ENCODE measurements at regions not wholly inside any gene's neighbourhood (a gene's known extent, or its start where the extent isn't known, plus 50 kb on each side); places are given as distances from the start of the nearest gene placed in this dataset.

- Mint-ChIP-seq H3K4me1 (ENCODE audit: unreplicated experiment) (no peaks in the 10 kb centered on the region), H3K27me3 (no peaks in the 10 kb centered on the region), H3K27ac (no peak overlapping the region), H3K4me3 (no peak overlapping the region), H3K9me3 (peaks cover 4% of the 10 kb centered on the region), H3K36me3 (no peaks in the 10 kb centered on the region)
- DNase-seq (ENCODE audit: extremely low spot score, unreplicated experiment), result no peak
- no peak for TF ChIP-seq CTCF (conservative IDR thresholded peaks at IDR 0.05)
Observed at GRCh38 chr10:128411643-128412042, 285.4 kb upstream of the MKI67 start.

DNA sequence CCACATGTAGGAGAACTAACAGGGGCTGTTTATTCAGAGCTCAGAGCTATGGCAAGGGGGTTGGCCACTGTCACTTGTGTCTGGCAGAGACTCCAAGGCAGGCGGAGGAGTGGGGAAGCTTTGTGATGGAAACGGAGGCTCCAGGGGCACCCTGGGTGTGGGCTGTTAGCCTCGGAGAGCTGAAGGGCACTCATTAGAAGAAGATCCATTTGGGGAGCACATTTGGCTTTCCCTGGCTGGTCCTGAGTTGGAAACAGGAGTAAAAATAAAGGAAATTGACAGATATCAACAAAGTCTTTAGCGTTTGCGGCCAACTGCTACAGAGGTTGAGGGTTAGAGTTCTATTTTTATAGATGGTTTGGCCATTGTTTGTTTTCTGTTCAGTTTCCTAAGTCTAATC, 288.3 kb upstream of the MKI67 start:
- TF ChIP-seq CTCF (conservative IDR thresholded peaks at IDR 0.05), result no peak
- H3K9me3 Mint-ChIP-seq, result peaks cover 4% of the 10 kb centered on the region
- H3K4me3 Mint-ChIP-seq, result no peak overlapping the region
- H3K4me1 Mint-ChIP-seq (ENCODE audit: unreplicated experiment), result peaks cover 16% of the 10 kb centered on the region
- no peaks in the 10 kb centered on the region for H3K36me3 Mint-ChIP-seq
- H3K27me3 Mint-ChIP-seq, result peaks cover 3% of the 10 kb centered on the region
- no peak overlapping the region for H3K27ac Mint-ChIP-seq
- DNase-seq (ENCODE audit: extremely low spot score, unreplicated experiment), result no peak

DNA sequence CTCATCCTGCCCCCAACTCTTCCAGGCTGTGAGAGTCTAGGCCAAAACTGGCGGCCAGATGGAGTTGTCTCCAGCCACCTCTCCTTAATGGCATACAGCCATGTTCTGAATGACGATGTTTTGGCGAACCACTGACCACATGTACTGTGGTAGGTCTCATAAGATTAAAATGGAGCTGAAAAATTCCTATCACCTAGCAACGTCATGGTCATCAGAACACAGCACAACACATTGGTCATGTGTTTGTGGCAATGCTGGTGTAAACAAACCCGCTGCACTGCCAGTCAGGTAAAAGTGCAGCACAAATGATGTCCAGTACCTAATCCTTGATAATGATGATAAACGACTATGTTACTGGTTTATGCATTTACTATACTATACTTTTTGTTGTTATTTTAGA, 290.0 kb upstream of the MKI67 start:
- no peak overlapping the region for H3K27ac Mint-ChIP-seq

GRCh38 chr10:128417826-128418225, 291.6 kb upstream of the MKI67 start:
- peaks cover 12% of the 10 kb centered on the region for H3K27me3 Mint-ChIP-seq
- DNase-seq (ENCODE audit: extremely low spot score, unreplicated experiment), result no peak

More for the DNA sequence above, 290.0 kb upstream of the MKI67 start:
- Mint-ChIP-seq H3K27me3 (peaks cover 11% of the 10 kb centered on the region), H3K4me3 (no peak overlapping the region), H3K36me3 (no peaks in the 10 kb centered on the region), H3K9me3 (peaks cover 3% of the 10 kb centered on the region), H3K4me1 (ENCODE audit: unreplicated experiment) (peaks cover 16% of the 10 kb centered on the region)
- no peak for TF ChIP-seq CTCF (conservative IDR thresholded peaks at IDR 0.05)
- DNase-seq (ENCODE audit: extremely low spot score, unreplicated experiment), result no peak

DNA sequence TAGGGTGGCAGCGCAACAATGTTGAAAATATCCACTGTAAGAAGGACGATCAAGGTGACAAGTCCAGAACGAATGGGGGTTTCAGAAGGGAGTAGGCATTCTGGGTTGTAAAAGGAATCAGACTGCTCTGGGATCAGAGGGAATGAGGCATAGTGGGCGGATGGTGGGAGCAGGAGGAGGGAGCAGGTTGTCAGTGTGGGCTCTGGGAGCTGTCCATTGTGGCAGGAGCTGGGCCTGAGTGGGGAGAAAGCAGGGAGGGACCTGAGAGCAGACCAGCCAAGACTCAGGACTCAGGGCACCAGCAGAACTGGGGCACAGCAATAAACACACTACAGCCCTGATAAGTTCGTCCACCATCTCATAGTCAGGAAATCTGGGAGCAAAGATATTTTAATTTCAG, 292.6 kb upstream of the MKI67 start:
- Mint-ChIP-seq H3K4me3 (no peak overlapping the region), H3K36me3 (no peaks in the 10 kb centered on the region), H3K27me3 (peaks cover 12% of the 10 kb centered on the region), H3K9me3 (no peaks in the 10 kb centered on the region), H3K4me1 (ENCODE audit: unreplicated experiment) (peaks cover 16% of the 10 kb centered on the region), H3K27ac (no peak overlapping the region)
- DNase-seq (ENCODE audit: extremely low spot score, unreplicated experiment), result no peak
- TF ChIP-seq CTCF (conservative IDR thresholded peaks at IDR 0.05), result no peak

More at GRCh38 chr10:128417826-128418225, 291.6 kb upstream of the MKI67 start:
- Mint-ChIP-seq H3K36me3 (no peaks in the 10 kb centered on the region), H3K4me3 (no peak overlapping the region), H3K9me3 (no peaks in the 10 kb centered on the region), H3K27ac (no peak overlapping the region), H3K4me1 (ENCODE audit: unreplicated experiment) (peaks cover 16% of the 10 kb centered on the region)
- no peak for TF ChIP-seq CTCF (conservative IDR thresholded peaks at IDR 0.05)

- TF ChIP-seq CTCF (conservative IDR thresholded peaks at IDR 0.05), result no peak
- peaks cover 16% of the 10 kb centered on the region for H3K4me1 Mint-ChIP-seq (ENCODE audit: unreplicated experiment)
- no peaks in the 10 kb centered on the region for H3K9me3 Mint-ChIP-seq
- H3K36me3 Mint-ChIP-seq, result no peaks in the 10 kb centered on the region
- H3K27ac Mint-ChIP-seq, result no peak overlapping the region
- no peak overlapping the region for H3K4me3 Mint-ChIP-seq
- H3K27me3 Mint-ChIP-seq, result peaks cover 13% of the 10 kb centered on the region
- DNase-seq (ENCODE audit: extremely low spot score, unreplicated experiment), result no peak
Observed at GRCh38 chr10:128419466-128420019, 293.3 kb upstream of the MKI67 start.

Data from type B pancreatic cell (in vitro differentiated cells).